ENCODE measurements at regions not wholly inside any gene's neighbourhood (a gene's known extent, or its start where the extent isn't known, plus 50 kb on each side); places are given as distances from the start of the nearest gene placed in this dataset.

GRCh38 chr19:29263305-29264135 is 50.6 kb upstream of the UQCRFS1 start:
- DNase-seq = peak; percentile 64

- no peak for DNase-seq
Observed at GRCh38 chr19:29264897-29265296, 51.9 kb upstream of the UQCRFS1 start.

- no peak for DNase-seq
Observed at GRCh38 chr19:29265436-29265835, 52.5 kb upstream of the UQCRFS1 start.

- no peak for DNase-seq
Observed at GRCh38 chr19:29266001-29266400, 53.0 kb upstream of the UQCRFS1 start.

GRCh38 chr19:29266603-29267002 is 53.7 kb upstream of the UQCRFS1 start:
- no peak for DNase-seq

- DNase-seq = no peak
Observed at GRCh38 chr19:29267701-29268100, 54.8 kb upstream of the UQCRFS1 start.

GRCh38 chr19:29268103-29268502 is 55.2 kb upstream of the UQCRFS1 start:
- no peak for DNase-seq

GRCh38 chr19:29268721-29269393 is 55.9 kb upstream of the UQCRFS1 start:
- no peak for DNase-seq

- no peak for DNase-seq
Observed at GRCh38 chr19:29269641-29270040, 56.7 kb upstream of the UQCRFS1 start.

GRCh38 chr19:29271341-29271740 is 58.4 kb upstream of the UQCRFS1 start:
- DNase-seq = no peak

GRCh38 chr19:29271911-29272310 is 59.0 kb upstream of the UQCRFS1 start:
- DNase-seq = no peak

GRCh38 chr19:29273000-29273640 is 60.2 kb upstream of the UQCRFS1 start:
- DNase-seq = no peak

GRCh38 chr19:29275266-29275665 is 62.3 kb upstream of the UQCRFS1 start:
- DNase-seq = no peak

- no peak for DNase-seq
Observed at GRCh38 chr19:29277102-29277501, 64.2 kb upstream of the UQCRFS1 start.

- DNase-seq = no peak
Observed at GRCh38 chr19:29278716-29279115, 65.8 kb upstream of the UQCRFS1 start.

GRCh38 chr19:29283366-29283765 is 70.4 kb upstream of the UQCRFS1 start:
- no peak for DNase-seq

GRCh38 chr19:29285187-29285687 is 72.3 kb upstream of the UQCRFS1 start:
- no peak for DNase-seq

GRCh38 chr19:29285878-29286277 is 72.9 kb upstream of the UQCRFS1 start:
- DNase-seq = no peak

- peak; percentile 43 for DNase-seq
Observed at GRCh38 chr19:29287061-29287460, 74.1 kb upstream of the UQCRFS1 start.

- no peak for DNase-seq
Observed at GRCh38 chr19:29288256-29288655, 75.3 kb upstream of the UQCRFS1 start.

- no peak for DNase-seq
Observed at GRCh38 chr19:29289020-29289419, 76.1 kb upstream of the UQCRFS1 start.

- no peak for DNase-seq
Observed at GRCh38 chr19:29290853-29291252, 77.9 kb upstream of the UQCRFS1 start.

- no peak for DNase-seq
Observed at GRCh38 chr19:29292153-29292552, 79.2 kb upstream of the UQCRFS1 start.

GRCh38 chr19:29292562-29292961 is 79.6 kb upstream of the UQCRFS1 start:
- no peak for DNase-seq
